NAMALWA (cell line): ENCODE measurements at regions not wholly inside any gene's neighbourhood (a gene's known extent, or its start where the extent isn't known, plus 50 kb on each side); places are given as distances from the start of the nearest gene placed in this dataset.

Source experiments
- DNase-seq: peaks from one replicate; pipeline ENCODE4 v3.0.0-alpha.2; 2015; ENCODE audit warnings: low spot score

- DNase-seq = no peak
These were observed 214.0 kb upstream of the KLF14 start for GRCh38 chr7:130947792-130948580.

- DNase-seq = no peak
These were observed 214.8 kb upstream of the KLF14 start for GRCh38 chr7:130948822-130949221.

- no peak for DNase-seq
These were observed 215.5 kb upstream of the KLF14 start for GRCh38 chr7:130949550-130949949.

- DNase-seq = no peak
These were observed 216.0 kb upstream of the KLF14 start for GRCh38 chr7:130950054-130950453.

- no peak for DNase-seq
These were observed 216.7 kb upstream of the KLF14 start for GRCh38 chr7:130950741-130951140.

- DNase-seq = no peak
These were observed 217.4 kb upstream of the KLF14 start for GRCh38 chr7:130951303-130951975.

GRCh38 chr7:130951976-130952876 lies 218.2 kb upstream of the KLF14 start:
- no peak for DNase-seq

- no peak for DNase-seq
These were observed 219.2 kb upstream of the KLF14 start for GRCh38 chr7:130953196-130953595.

GRCh38 chr7:130954918-130955564 lies 221.0 kb upstream of the KLF14 start:
- DNase-seq = no peak

- no peak for DNase-seq
These were observed 221.5 kb upstream of the KLF14 start for GRCh38 chr7:130955565-130955919.

GRCh38 chr7:130956417-130957136 lies 222.6 kb upstream of the KLF14 start:
- peak; percentile 31 for DNase-seq

- DNase-seq = peak; percentile 71
These were observed 223.1 kb upstream of the KLF14 start for GRCh38 chr7:130957137-130957513.

GRCh38 chr7:130957722-130958435 lies 223.9 kb upstream of the KLF14 start:
- DNase-seq = peak; percentile 52

- peak; percentile 59 for DNase-seq
These were observed 224.8 kb upstream of the KLF14 start for GRCh38 chr7:130958846-130959245.

GRCh38 chr7:130959743-130960207 lies 225.8 kb upstream of the KLF14 start:
- DNase-seq = peak; percentile 94

- peak; percentile 93 for DNase-seq
These were observed 226.4 kb upstream of the KLF14 start for GRCh38 chr7:130960208-130960988.

- peak; percentile 98 for DNase-seq
These were observed 227.2 kb upstream of the KLF14 start for GRCh38 chr7:130961128-130961601.

- DNase-seq = peak; percentile 15
These were observed 228.1 kb upstream of the KLF14 start for GRCh38 chr7:130962109-130962508.

GRCh38 chr7:130963339-130963738 lies 229.3 kb upstream of the KLF14 start:
- DNase-seq = no peak

GRCh38 chr7:130965515-130965914 lies 231.5 kb upstream of the KLF14 start:
- no peak for DNase-seq
